ENCODE measurements at regions not wholly inside any gene's neighbourhood (a gene's known extent, or its start where the extent isn't known, plus 50 kb on each side); places are given as distances from the start of the nearest gene placed in this dataset.

- CTCF ChIA-PET, result no interaction called here
- H3K4me1 Mint-ChIP-seq (ENCODE audit: low read depth, unreplicated experiment), result no peaks in the 10 kb centered on the region
- no peak overlapping the region for H3K27ac Mint-ChIP-seq (ENCODE audit: unreplicated experiment)
- no peaks in the 10 kb centered on the region for H3K36me3 Mint-ChIP-seq (ENCODE audit: insufficient read depth, unreplicated experiment)
- no peaks in the 10 kb centered on the region for H3K27me3 Mint-ChIP-seq (ENCODE audit: insufficient read depth, unreplicated experiment)
- intact Hi-C loops (cut with micrococcal nuclease; ENCODE audit: unreplicated experiment), result no loop called here
- Histone ChIP-seq H3K9me3 (peaks cover 11% of the 10 kb centered on the region; the same call in 1 of the 2 replicates), H3K4me1 (no peaks in the 10 kb centered on the region), H3K36me3 (ENCODE audit: control insufficient read depth, insufficient read depth, low read length) (no peaks in the 10 kb centered on the region), H3K27me3 (replicated peaks; ENCODE audit: control insufficient read depth, insufficient read depth, low read length) (no peaks in the 10 kb centered on the region), H3K4me3 (ENCODE audit: low read depth, low read length) (no peak overlapping the region)
- peaks cover 9% of the 10 kb centered on the region for H3K9me3 Mint-ChIP-seq (ENCODE audit: unreplicated experiment)
- no peak for DNase-seq
- POLR2A ChIA-PET, result no interaction called here
- no peak for TF ChIP-seq CTCF (IDR thresholded peaks at IDR 0.05; ENCODE audit: insufficient read depth in 1 of 2, low read depth in 1 of 2, low read length in 1 of 2, severe bottlenecking in 1 of 2, unreplicated experiment in 1 of 2)
- H3K4me3 Mint-ChIP-seq (ENCODE audit: unreplicated experiment), result no peak overlapping the region
- BruUV-seq (replicated peaks), result no TSS peak
Observed at GRCh38 chr5:23132231-23132630, 279.1 kb upstream of the CDH12 start.

- no peak for TF ChIP-seq CTCF (IDR thresholded peaks at IDR 0.05; ENCODE audit: insufficient read depth in 1 of 2, low read depth in 1 of 2, low read length in 1 of 2, severe bottlenecking in 1 of 2, unreplicated experiment in 1 of 2)
- POLR2A ChIA-PET, result no interaction called here
- Histone ChIP-seq H3K4me1 (no peaks in the 10 kb centered on the region), H3K27me3 (replicated peaks; ENCODE audit: control insufficient read depth, insufficient read depth, low read length) (no peaks in the 10 kb centered on the region), H3K4me3 (ENCODE audit: low read depth, low read length) (no peak overlapping the region), H3K9me3 (no peaks in the 10 kb centered on the region), H3K36me3 (ENCODE audit: control insufficient read depth, insufficient read depth, low read length) (no peaks in the 10 kb centered on the region)
- H3K27ac Mint-ChIP-seq (ENCODE audit: unreplicated experiment), result no peak overlapping the region
- no peak overlapping the region for H3K4me3 Mint-ChIP-seq (ENCODE audit: unreplicated experiment)
- intact Hi-C loops (cut with micrococcal nuclease; ENCODE audit: unreplicated experiment), result no loop called here
- BruUV-seq (replicated peaks), result no TSS peak
- no peaks in the 10 kb centered on the region for H3K36me3 Mint-ChIP-seq (ENCODE audit: insufficient read depth, unreplicated experiment)
- H3K4me1 Mint-ChIP-seq (ENCODE audit: low read depth, unreplicated experiment), result no peaks in the 10 kb centered on the region
- no peak for DNase-seq
- H3K27me3 Mint-ChIP-seq (ENCODE audit: insufficient read depth, unreplicated experiment), result no peaks in the 10 kb centered on the region
- CTCF ChIA-PET, result no interaction called here
- no peaks in the 10 kb centered on the region for H3K9me3 Mint-ChIP-seq (ENCODE audit: unreplicated experiment)
Observed at GRCh38 chr5:23112237-23112636, 259.1 kb upstream of the CDH12 start.

- H3K27ac Mint-ChIP-seq (ENCODE audit: unreplicated experiment), result no peak overlapping the region
- H3K4me1 ChIP-seq, result no peaks in the 10 kb centered on the region
- H3K27me3 Mint-ChIP-seq (ENCODE audit: insufficient read depth, unreplicated experiment), result peaks cover 2% of the 10 kb centered on the region
- no peak for DNase-seq
- no peaks in the 10 kb centered on the region for H3K36me3 Mint-ChIP-seq (ENCODE audit: insufficient read depth, unreplicated experiment)
- no peaks in the 10 kb centered on the region for H3K36me3 ChIP-seq (ENCODE audit: control insufficient read depth, insufficient read depth, low read length)
- no peak for TF ChIP-seq CTCF (IDR thresholded peaks at IDR 0.05; ENCODE audit: insufficient read depth in 1 of 2, low read depth in 1 of 2, low read length in 1 of 2, severe bottlenecking in 1 of 2, unreplicated experiment in 1 of 2)
- no peak overlapping the region for H3K4me3 ChIP-seq (ENCODE audit: low read depth, low read length)
- H3K27me3 ChIP-seq (replicated peaks; ENCODE audit: control insufficient read depth, insufficient read depth, low read length), result no peaks in the 10 kb centered on the region
- H3K9me3 ChIP-seq, result no peaks in the 10 kb centered on the region
- CTCF ChIA-PET, result no interaction called here
- no peaks in the 10 kb centered on the region for H3K9me3 Mint-ChIP-seq (ENCODE audit: unreplicated experiment)
- no peak overlapping the region for H3K4me3 Mint-ChIP-seq (ENCODE audit: unreplicated experiment)
- intact Hi-C loops (cut with micrococcal nuclease; ENCODE audit: unreplicated experiment), result no loop called here
- BruUV-seq (replicated peaks), result no TSS peak
- POLR2A ChIA-PET, result no interaction called here
- no peaks in the 10 kb centered on the region for H3K4me1 Mint-ChIP-seq (ENCODE audit: low read depth, unreplicated experiment)
Observed at GRCh38 chr5:23105021-23105420, 251.9 kb upstream of the CDH12 start.

Data from Caco-2 (cell line).